ENCODE measurements at regions not wholly inside any gene's neighbourhood (a gene's known extent, or its start where the extent isn't known, plus 50 kb on each side); places are given as distances from the start of the nearest gene placed in this dataset.
"Not testable (repeated sequence)": the region's sequence is repeated elsewhere in the genome, so short reads cannot be mapped to it uniquely, and the experiment has no call there.

DNA sequence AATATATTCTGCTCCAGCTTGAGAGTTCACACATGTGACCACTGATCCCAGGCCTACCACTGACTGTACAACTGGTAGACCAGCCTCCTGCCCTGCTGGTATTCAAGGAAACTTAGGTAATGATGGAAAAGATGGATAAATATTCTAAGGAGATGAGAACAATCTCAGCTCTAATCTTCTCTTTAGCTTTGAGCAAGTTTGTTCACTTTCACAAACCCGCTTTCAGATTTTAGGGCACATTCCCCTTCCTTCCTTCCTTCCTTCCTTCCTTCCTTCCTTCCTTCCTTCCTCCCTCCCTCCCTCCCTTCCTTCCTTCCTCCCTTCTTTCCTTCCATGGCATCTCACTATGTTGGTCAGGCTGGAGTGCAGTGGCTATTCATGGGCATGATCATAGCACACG lies 88.2 kb upstream of the PHACTR1 start:
- Histone ChIP-seq H3K27ac (no peak overlapping the region), H3K4me3 (no peak overlapping the region), H3K27me3 (replicated peaks in 1 of 7) (no peaks in the 10 kb centered on the region), H3K36me3 (no peaks in the 10 kb centered on the region), H3K4me1 (no peaks in the 10 kb centered on the region), H3K9me3 (no peaks in the 10 kb centered on the region)
- TF ChIP-seq POLR2AphosphoS5 (IDR thresholded peaks at IDR 0.05) (no peak), POLR2A (IDR thresholded peaks at IDR 0.05) (no peak)
- TF ChIP-seq, protein P1, sequence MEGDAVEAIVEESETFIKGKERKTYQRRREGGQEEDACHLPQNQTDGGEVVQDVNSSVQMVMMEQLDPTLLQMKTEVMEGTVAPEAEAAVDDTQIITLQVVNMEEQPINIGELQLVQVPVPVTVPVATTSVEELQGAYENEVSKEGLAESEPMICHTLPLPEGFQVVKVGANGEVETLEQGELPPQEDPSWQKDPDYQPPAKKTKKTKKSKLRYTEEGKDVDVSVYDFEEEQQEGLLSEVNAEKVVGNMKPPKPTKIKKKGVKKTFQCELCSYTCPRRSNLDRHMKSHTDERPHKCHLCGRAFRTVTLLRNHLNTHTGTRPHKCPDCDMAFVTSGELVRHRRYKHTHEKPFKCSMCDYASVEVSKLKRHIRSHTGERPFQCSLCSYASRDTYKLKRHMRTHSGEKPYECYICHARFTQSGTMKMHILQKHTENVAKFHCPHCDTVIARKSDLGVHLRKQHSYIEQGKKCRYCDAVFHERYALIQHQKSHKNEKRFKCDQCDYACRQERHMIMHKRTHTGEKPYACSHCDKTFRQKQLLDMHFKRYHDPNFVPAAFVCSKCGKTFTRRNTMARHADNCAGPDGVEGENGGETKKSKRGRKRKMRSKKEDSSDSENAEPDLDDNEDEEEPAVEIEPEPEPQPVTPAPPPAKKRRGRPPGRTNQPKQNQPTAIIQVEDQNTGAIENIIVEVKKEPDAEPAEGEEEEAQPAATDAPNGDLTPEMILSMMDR (IDR thresholded peaks at IDR 0.05 in 8 of 11, conservative IDR thresholded peaks at IDR 0.05 in 3 of 11) = no peak
- intact Hi-C loops (cut with DNase I; ENCODE audit: low total_unique reads) = no loop called here
- no peak for DNase-seq
- WGBS, 5 donors = 81 to 91% (median 89%) methylated on average over 2 of the region's 2 CpGs

DNA sequence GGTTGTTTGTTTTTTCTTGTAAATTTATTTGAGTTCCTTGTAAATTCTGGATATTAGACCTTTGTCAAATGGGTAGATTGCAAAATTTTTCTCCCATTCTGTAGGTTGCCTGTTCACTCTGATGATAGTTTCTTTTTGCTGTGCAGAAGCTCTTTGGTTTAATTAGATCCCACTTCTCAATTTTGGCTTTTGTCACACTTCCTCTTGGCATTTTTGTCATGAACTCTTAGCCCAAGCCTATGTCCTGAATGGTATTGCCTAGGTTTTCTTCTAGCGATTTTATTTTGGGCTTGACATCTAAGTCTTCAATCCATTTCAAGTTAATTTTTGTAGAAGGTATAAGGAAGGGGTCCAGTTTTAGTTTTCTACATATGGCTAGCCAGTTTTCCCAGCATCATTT lies 82.8 kb upstream of the PHACTR1 start:
- H3K36me3 ChIP-seq; H3K4me1 ChIP-seq; H3K4me3 ChIP-seq; H3K27ac ChIP-seq; H3K9me3 ChIP-seq; H3K27me3 ChIP-seq (replicated peaks in 1 of 7); DNase-seq; intact Hi-C loops (cut with DNase I; ENCODE audit: low total_unique reads): not testable (repeated sequence)
- WGBS, 5 donors = 57 to 82% (median 67%) methylated on average over 1 of the region's 1 CpG

DNA sequence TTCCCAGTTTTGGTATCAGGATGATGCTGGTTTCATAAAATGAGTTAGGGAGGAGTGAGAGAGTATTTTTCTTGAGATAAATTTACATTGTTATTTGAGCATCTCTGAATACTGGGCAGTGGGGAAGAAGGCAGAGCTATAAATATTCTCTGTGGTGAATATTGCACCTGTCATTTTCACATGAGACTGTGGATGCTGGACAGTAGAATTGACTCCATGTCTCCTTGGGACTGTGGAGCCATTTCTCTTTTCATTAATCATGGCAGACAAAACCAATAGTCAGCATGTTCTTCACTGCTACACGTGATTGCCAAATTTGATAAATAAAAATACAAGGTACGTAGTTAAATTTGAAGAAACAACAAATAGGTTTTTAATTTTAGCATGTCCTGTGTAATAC lies 81.2 kb upstream of the PHACTR1 start:
- no peak for DNase-seq
- 80 to 97% (median 83%) methylated on average over 2 of the region's 2 CpGs for WGBS, 5 donors
- Histone ChIP-seq H3K27me3 (replicated peaks in 1 of 7) (peaks cover 0 to 10% (median 0%) of the 10 kb centered on the region in 7 donors), H3K4me1 (no peaks in the 10 kb centered on the region), H3K27ac (no peak overlapping the region), H3K4me3 (no peak overlapping the region), H3K36me3 (no peaks in the 10 kb centered on the region), H3K9me3 (peaks cover 0 to 11% (median 7%) of the 10 kb centered on the region in 8 donors)
- TF ChIP-seq, protein P1 (IDR thresholded peaks at IDR 0.05 in 8 of 11, conservative IDR thresholded peaks at IDR 0.05 in 3 of 11) = no peak
- TF ChIP-seq POLR2A (IDR thresholded peaks at IDR 0.05) (no peak), POLR2AphosphoS5 (IDR thresholded peaks at IDR 0.05) (no peak)
- intact Hi-C loops (cut with DNase I; ENCODE audit: low total_unique reads) = loop anchor here (5.0 kb wide), 1 partner anchor 257 kb away; no protein-coding TSS in a partner anchor

DNA sequence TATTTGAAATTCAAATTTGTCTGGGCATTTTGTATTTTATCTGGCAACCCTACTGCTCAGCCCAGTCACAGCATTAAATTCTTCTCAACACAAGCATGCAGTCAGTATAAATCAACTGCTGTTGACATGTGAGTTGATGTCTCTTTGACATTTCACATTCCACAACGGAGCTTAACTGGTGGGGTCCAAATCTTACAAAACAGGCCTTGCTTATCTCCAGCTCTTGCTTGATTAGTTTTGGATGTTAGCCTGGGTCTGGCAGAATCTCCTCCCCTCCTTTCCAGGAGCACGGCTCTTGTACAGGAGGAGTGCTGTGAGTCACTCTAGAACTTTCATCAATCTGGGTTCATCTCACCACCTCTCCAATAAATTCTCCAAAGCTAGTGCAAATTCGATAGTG lies 80.8 kb upstream of the PHACTR1 start:
- H3K4me3 ChIP-seq = no peak overlapping the region
- H3K9me3 ChIP-seq = peaks cover 0 to 14% (median 11%) of the 10 kb centered on the region in 8 donors
- 69 to 88% (median 79%) methylated on average over 3 of the region's 3 CpGs for WGBS, 5 donors
- H3K4me1 ChIP-seq = no peaks in the 10 kb centered on the region
- no peak for DNase-seq
- no peaks in the 10 kb centered on the region for H3K36me3 ChIP-seq
- H3K27me3 ChIP-seq (replicated peaks in 1 of 7) = peaks cover 0 to 10% (median 0%) of the 10 kb centered on the region in 7 donors
- TF ChIP-seq POLR2AphosphoS5 (IDR thresholded peaks at IDR 0.05) (no peak), POLR2A (IDR thresholded peaks at IDR 0.05) (no peak)
- TF ChIP-seq, protein P1 (IDR thresholded peaks at IDR 0.05 in 8 of 11, conservative IDR thresholded peaks at IDR 0.05 in 3 of 11) = no peak
- intact Hi-C loops (cut with DNase I; ENCODE audit: low total_unique reads) = loop anchor here (5.0 kb wide), 1 partner anchor 256 kb away; no protein-coding TSS in a partner anchor
- H3K27ac ChIP-seq = no peak overlapping the region

DNA sequence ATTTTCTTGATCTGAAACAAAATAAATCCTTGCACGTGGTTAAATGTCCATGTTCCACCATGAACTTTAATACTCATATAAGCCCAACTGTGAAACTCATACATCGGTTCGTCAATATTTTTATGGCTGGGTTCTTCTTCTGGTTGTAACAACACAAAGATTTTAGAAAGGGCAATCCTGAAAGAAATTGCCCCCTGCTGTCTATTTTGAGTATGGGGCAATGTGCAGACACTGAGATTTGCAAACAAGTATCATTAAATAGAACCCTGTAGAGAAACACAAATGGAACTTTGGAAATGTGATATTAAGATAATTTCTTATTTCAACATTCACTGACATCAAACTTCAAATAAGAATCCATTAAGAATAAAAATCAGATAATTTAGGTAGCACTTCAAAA lies 80.2 kb upstream of the PHACTR1 start:
- H3K4me3 ChIP-seq = no peak overlapping the region
- H3K9me3 ChIP-seq = peaks cover 0 to 18% (median 11%) of the 10 kb centered on the region in 8 donors
- H3K27ac ChIP-seq = no peak overlapping the region
- WGBS, 5 donors = 88 to 92% (median 88%) methylated on average over 3 of the region's 3 CpGs
- intact Hi-C loops (cut with DNase I; ENCODE audit: low total_unique reads) = loop anchor here (5.0 kb wide), 1 partner anchor 256 kb away; no protein-coding TSS in a partner anchor
- H3K36me3 ChIP-seq = no peaks in the 10 kb centered on the region
- H3K27me3 ChIP-seq (replicated peaks in 1 of 7) = peaks cover 0 to 10% (median 0%) of the 10 kb centered on the region in 7 donors
- DNase-seq = no peak
- TF ChIP-seq POLR2AphosphoS5 (IDR thresholded peaks at IDR 0.05) = no peak
- TF ChIP-seq, protein P1 (IDR thresholded peaks at IDR 0.05 in 8 of 11, conservative IDR thresholded peaks at IDR 0.05 in 3 of 11) = peak in 1 of 11 experiments; percentile 19
- TF ChIP-seq POLR2A (IDR thresholded peaks at IDR 0.05) = no peak
- no peaks in the 10 kb centered on the region for H3K4me1 ChIP-seq

Measured in spleen (tissue), 11 donors.